ENCODE measurements at regions not wholly inside any gene's neighbourhood (a gene's known extent, or its start where the extent isn't known, plus 50 kb on each side); places are given as distances from the start of the nearest gene placed in this dataset.

DNA sequence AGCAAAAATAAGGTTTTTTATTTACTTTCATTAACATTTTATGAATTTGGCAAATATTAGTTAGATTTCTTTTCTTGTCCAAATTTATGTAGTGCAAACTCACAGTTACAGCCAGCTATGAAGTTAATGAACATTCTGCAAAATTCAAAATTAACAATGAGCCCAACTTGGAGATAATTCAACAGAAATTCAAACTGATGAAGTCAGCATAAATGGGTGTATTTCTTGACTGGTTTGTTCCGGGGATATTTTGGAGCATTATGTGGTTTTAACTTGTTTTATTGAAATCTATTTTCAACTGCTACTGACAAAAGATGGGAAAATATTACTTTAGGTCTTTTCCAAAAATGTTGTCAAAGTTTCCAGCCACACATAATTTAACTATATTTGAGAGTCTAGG, 807.9 kb downstream of the CDH8 start:
- no peak overlapping the region for H3K4me3 ChIP-seq (ENCODE audit: low read depth in 2 of 2, low read length in 1 of 2)
- no peaks in the 10 kb centered on the region for H3K9me3 ChIP-seq
- H3K27ac ChIP-seq (ENCODE audit: low read depth in 2 of 2, low read length in 1 of 2): no peak overlapping the region
- CTCF ChIA-PET: no interaction called here
- DNase-seq: no peak
- TF ChIP-seq MEF2A (IDR thresholded peaks at IDR 0.05; ENCODE audit: borderline replicate concordance, low read depth) (no peak), YY1 (IDR thresholded peaks at IDR 0.05; ENCODE audit: low read depth) (no peak), FOSL2 (IDR thresholded peaks at IDR 0.05; ENCODE audit: borderline replicate concordance, low read depth) (no peak)
- no peaks in the 10 kb centered on the region for H3K4me1 ChIP-seq (ENCODE audit: control insufficient read depth in 1 of 2, insufficient read depth in 2 of 2, low read depth in 1 of 2, low read length in 1 of 2)
- no peaks in the 10 kb centered on the region for H3K9me2 ChIP-seq
- no peaks in the 10 kb centered on the region for H3K36me3 ChIP-seq (replicated peaks in 1 of 2; ENCODE audit: control insufficient read depth in 1 of 2, insufficient read depth in 2 of 2, low read length in 1 of 2)
- no peaks in the 10 kb centered on the region for H3F3A ChIP-seq (replicated peaks; ENCODE audit: insufficient read depth)
- H3K79me2 ChIP-seq (ENCODE audit: insufficient read depth): no peaks in the 10 kb centered on the region
- no peaks in the 10 kb centered on the region for H4K20me1 ChIP-seq (ENCODE audit: insufficient read depth)
- H3K9ac ChIP-seq: no peak overlapping the region
- H3K4me2 ChIP-seq: no peak overlapping the region
- H2AFZ ChIP-seq (ENCODE audit: low read depth): no peak overlapping the region
- POLR2A ChIA-PET: no interaction called here
- H3K27me3 ChIP-seq (ENCODE audit: insufficient read depth): no peaks in the 10 kb centered on the region
- whole genome bisulfite sequencing (ENCODE audit: low lambda C conversion rate): 57% methylated on average over 1 of the region's 1 CpG

DNA sequence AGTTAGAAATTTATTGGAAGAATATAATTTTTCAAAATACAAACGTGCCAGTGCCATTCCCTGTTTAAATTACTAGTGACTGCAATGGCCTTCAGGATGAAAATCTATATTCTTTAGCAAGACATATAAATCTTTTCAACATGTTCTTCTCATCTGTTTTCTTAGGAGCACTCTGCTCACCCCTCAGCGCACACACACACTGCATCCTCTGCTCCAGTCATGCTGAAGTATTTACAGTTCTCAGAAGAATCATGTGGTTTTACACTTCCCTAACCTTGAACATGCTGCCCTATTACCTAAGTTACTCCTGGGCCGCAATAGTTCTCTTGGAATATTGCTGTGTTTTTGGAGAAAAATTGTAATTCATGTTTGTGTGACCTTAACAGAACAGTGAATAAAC, 820.6 kb downstream of the CDH8 start:
- Histone ChIP-seq H3K27me3 (ENCODE audit: insufficient read depth) (no peaks in the 10 kb centered on the region), H3K9ac (no peak overlapping the region), H3K79me2 (ENCODE audit: insufficient read depth) (no peaks in the 10 kb centered on the region), H2AFZ (ENCODE audit: low read depth) (no peak overlapping the region), H3K4me3 (ENCODE audit: low read depth in 2 of 2, low read length in 1 of 2) (no peak overlapping the region), H4K20me1 (ENCODE audit: insufficient read depth) (no peaks in the 10 kb centered on the region), H3F3A (replicated peaks; ENCODE audit: insufficient read depth) (no peaks in the 10 kb centered on the region), H3K4me2 (no peak overlapping the region), H3K36me3 (replicated peaks in 1 of 2; ENCODE audit: control insufficient read depth in 1 of 2, insufficient read depth in 2 of 2, low read length in 1 of 2) (no peaks in the 10 kb centered on the region), H3K9me3 (no peaks in the 10 kb centered on the region; the same call in 1 of the 2 replicates), H3K27ac (ENCODE audit: low read depth in 2 of 2, low read length in 1 of 2) (no peak overlapping the region), H3K4me1 (ENCODE audit: control insufficient read depth in 1 of 2, insufficient read depth in 2 of 2, low read depth in 1 of 2, low read length in 1 of 2) (no peaks in the 10 kb centered on the region), H3K9me2 (no peaks in the 10 kb centered on the region)
- no peak for DNase-seq
- ChIA-PET POLR2A (no interaction called here), CTCF (no interaction called here)
- TF ChIP-seq RCOR1 (IDR thresholded peaks at IDR 0.05; ENCODE audit: low read length) (no peak), GABPA (IDR thresholded peaks at IDR 0.05; ENCODE audit: low read depth) (no peak), POLR2AphosphoS5 (IDR thresholded peaks at IDR 0.05; ENCODE audit: low read depth, low read length) (no peak), SMC3 (IDR thresholded peaks at IDR 0.05; ENCODE audit: low read depth, low read length) (no peak), RAD21 (IDR thresholded peaks at IDR 0.05; ENCODE audit: low read length) (no peak), FOXJ3 (CRISPR knock-in tag; IDR thresholded peaks at IDR 0.05) (no peak), TAF1 (IDR thresholded peaks at IDR 0.05; ENCODE audit: borderline replicate concordance, low read depth, low read length) (no peak), FOXM1 (IDR thresholded peaks at IDR 0.05; ENCODE audit: low read depth) (no peak), YY1 (IDR thresholded peaks at IDR 0.05; ENCODE audit: low read depth) (no peak), ELF1 (IDR thresholded peaks at IDR 0.05) (no peak)
- TF ChIP-seq, protein P1, sequence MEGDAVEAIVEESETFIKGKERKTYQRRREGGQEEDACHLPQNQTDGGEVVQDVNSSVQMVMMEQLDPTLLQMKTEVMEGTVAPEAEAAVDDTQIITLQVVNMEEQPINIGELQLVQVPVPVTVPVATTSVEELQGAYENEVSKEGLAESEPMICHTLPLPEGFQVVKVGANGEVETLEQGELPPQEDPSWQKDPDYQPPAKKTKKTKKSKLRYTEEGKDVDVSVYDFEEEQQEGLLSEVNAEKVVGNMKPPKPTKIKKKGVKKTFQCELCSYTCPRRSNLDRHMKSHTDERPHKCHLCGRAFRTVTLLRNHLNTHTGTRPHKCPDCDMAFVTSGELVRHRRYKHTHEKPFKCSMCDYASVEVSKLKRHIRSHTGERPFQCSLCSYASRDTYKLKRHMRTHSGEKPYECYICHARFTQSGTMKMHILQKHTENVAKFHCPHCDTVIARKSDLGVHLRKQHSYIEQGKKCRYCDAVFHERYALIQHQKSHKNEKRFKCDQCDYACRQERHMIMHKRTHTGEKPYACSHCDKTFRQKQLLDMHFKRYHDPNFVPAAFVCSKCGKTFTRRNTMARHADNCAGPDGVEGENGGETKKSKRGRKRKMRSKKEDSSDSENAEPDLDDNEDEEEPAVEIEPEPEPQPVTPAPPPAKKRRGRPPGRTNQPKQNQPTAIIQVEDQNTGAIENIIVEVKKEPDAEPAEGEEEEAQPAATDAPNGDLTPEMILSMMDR (IDR thresholded peaks at IDR 0.05): no peak
- TF ChIP-seq, protein P2, sequence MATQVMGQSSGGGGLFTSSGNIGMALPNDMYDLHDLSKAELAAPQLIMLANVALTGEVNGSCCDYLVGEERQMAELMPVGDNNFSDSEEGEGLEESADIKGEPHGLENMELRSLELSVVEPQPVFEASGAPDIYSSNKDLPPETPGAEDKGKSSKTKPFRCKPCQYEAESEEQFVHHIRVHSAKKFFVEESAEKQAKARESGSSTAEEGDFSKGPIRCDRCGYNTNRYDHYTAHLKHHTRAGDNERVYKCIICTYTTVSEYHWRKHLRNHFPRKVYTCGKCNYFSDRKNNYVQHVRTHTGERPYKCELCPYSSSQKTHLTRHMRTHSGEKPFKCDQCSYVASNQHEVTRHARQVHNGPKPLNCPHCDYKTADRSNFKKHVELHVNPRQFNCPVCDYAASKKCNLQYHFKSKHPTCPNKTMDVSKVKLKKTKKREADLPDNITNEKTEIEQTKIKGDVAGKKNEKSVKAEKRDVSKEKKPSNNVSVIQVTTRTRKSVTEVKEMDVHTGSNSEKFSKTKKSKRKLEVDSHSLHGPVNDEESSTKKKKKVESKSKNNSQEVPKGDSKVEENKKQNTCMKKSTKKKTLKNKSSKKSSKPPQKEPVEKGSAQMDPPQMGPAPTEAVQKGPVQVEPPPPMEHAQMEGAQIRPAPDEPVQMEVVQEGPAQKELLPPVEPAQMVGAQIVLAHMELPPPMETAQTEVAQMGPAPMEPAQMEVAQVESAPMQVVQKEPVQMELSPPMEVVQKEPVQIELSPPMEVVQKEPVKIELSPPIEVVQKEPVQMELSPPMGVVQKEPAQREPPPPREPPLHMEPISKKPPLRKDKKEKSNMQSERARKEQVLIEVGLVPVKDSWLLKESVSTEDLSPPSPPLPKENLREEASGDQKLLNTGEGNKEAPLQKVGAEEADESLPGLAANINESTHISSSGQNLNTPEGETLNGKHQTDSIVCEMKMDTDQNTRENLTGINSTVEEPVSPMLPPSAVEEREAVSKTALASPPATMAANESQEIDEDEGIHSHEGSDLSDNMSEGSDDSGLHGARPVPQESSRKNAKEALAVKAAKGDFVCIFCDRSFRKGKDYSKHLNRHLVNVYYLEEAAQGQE (IDR thresholded peaks at IDR 0.05; ENCODE audit: low read depth, low read length): no peak
- TF ChIP-seq, protein P3, sequence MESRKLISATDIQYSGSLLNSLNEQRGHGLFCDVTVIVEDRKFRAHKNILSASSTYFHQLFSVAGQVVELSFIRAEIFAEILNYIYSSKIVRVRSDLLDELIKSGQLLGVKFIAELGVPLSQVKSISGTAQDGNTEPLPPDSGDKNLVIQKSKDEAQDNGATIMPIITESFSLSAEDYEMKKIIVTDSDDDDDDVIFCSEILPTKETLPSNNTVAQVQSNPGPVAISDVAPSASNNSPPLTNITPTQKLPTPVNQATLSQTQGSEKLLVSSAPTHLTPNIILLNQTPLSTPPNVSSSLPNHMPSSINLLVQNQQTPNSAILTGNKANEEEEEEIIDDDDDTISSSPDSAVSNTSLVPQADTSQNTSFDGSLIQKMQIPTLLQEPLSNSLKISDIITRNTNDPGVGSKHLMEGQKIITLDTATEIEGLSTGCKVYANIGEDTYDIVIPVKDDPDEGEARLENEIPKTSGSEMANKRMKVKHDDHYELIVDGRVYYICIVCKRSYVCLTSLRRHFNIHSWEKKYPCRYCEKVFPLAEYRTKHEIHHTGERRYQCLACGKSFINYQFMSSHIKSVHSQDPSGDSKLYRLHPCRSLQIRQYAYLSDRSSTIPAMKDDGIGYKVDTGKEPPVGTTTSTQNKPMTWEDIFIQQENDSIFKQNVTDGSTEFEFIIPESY (IDR thresholded peaks at IDR 0.05; ENCODE audit: borderline replicate concordance, low read depth): no peak
- TF ChIP-seq, protein P4, sequence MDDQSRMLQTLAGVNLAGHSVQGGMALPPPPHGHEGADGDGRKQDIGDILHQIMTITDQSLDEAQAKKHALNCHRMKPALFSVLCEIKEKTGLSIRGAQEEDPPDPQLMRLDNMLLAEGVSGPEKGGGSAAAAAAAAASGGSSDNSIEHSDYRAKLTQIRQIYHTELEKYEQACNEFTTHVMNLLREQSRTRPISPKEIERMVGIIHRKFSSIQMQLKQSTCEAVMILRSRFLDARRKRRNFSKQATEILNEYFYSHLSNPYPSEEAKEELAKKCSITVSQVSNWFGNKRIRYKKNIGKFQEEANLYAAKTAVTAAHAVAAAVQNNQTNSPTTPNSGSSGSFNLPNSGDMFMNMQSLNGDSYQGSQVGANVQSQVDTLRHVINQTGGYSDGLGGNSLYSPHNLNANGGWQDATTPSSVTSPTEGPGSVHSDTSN (IDR thresholded peaks at IDR 0.05): no peak
- TF ChIP-seq, protein P5, sequence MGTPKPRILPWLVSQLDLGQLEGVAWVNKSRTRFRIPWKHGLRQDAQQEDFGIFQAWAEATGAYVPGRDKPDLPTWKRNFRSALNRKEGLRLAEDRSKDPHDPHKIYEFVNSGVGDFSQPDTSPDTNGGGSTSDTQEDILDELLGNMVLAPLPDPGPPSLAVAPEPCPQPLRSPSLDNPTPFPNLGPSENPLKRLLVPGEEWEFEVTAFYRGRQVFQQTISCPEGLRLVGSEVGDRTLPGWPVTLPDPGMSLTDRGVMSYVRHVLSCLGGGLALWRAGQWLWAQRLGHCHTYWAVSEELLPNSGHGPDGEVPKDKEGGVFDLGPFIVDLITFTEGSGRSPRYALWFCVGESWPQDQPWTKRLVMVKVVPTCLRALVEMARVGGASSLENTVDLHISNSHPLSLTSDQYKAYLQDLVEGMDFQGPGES (IDR thresholded peaks at IDR 0.05; ENCODE audit: low read depth, low read length): no peak
- TF ChIP-seq, protein P6, sequence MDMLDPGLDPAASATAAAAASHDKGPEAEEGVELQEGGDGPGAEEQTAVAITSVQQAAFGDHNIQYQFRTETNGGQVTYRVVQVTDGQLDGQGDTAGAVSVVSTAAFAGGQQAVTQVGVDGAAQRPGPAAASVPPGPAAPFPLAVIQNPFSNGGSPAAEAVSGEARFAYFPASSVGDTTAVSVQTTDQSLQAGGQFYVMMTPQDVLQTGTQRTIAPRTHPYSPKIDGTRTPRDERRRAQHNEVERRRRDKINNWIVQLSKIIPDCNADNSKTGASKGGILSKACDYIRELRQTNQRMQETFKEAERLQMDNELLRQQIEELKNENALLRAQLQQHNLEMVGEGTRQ (IDR thresholded peaks at IDR 0.05; ENCODE audit: borderline replicate concordance, low read depth, low read length): no peak
- 33% methylated on average over 3 of the region's 3 CpGs for WGBS (ENCODE audit: low lambda C conversion rate)

Measured in SK-N-SH (cell line).